ENCODE measurements at regions not wholly inside any gene's neighbourhood (a gene's known extent, or its start where the extent isn't known, plus 50 kb on each side); places are given as distances from the start of the nearest gene placed in this dataset.
"Not testable (repeated sequence)": the region's sequence is repeated elsewhere in the genome, so short reads cannot be mapped to it uniquely, and the experiment has no call there.

GRCh38 chr4:79213702-79214101 is 112.2 kb downstream of the NAA11 start:
- DNase-seq: no peak

GRCh38 chr4:79213010-79213409 is 112.9 kb downstream of the NAA11 start:
- no peak for DNase-seq

- DNase-seq: no peak
Measured at GRCh38 chr4:79212311-79212710, 113.5 kb downstream of the NAA11 start.

DNA sequence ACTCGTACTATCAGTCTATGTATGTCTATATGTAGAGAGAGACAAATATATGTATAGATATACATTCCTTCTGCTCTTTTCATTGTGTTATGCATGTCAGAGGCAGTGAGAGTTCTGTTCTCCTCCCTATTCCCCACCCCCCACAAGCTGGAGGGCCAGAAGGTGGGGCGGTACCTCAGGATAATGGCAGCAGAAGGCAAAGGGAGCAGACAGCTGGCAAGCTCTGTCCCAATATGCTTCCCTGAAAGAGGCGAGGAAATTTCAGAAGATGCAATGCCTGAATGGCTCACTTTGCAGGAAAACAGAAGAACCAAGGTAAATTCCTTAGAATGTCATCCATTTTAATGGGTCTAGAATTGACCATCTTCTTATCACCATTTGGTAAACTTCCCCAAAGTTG is 114.4 kb downstream of the NAA11 start:
- no peak for DNase-seq

GRCh38 chr4:79210636-79211049 is 115.2 kb downstream of the NAA11 start:
- DNase-seq: no peak

GRCh38 chr4:79209822-79210635 is 115.8 kb downstream of the NAA11 start:
- no peak for DNase-seq

DNA sequence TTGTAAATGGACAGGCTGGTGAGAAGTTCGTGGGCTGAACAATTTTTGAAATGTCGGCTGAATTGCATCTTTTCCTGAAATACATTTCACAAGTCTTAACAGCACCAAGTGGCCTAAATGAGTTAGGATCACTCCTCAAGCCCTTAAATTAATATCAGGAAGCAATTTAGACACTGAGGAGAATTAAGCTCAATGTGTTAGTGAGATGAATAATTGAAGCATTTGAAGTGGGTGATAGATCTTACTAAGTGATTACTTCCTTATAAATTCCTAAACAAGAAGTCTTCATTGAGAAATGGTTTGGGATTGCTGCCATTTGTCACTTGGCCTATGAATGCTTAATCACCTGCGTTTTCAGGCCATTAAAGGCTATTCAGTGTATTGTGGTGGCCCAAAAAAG is 116.8 kb downstream of the NAA11 start:
- DNase-seq: no peak

GRCh38 chr4:79207281-79207680 is 118.6 kb downstream of the NAA11 start:
- DNase-seq: no peak

- DNase-seq: no peak
Measured at GRCh38 chr4:79206660-79207059, 119.2 kb downstream of the NAA11 start.

GRCh38 chr4:79205121-79205520 is 120.7 kb downstream of the NAA11 start:
- no peak for DNase-seq

- no peak for DNase-seq
Measured at GRCh38 chr4:79201971-79202370, 123.9 kb downstream of the NAA11 start.

- no peak for DNase-seq
Measured at GRCh38 chr4:79199743-79200142, 126.1 kb downstream of the NAA11 start.

GRCh38 chr4:79198951-79199587 is 126.8 kb downstream of the NAA11 start:
- DNase-seq: no peak

GRCh38 chr4:79197275-79198009 is 128.4 kb downstream of the NAA11 start:
- no peak for DNase-seq

GRCh38 chr4:79191292-79191691 is 134.6 kb downstream of the NAA11 start:
- not testable (repeated sequence) for DNase-seq

- DNase-seq: no peak
Measured at GRCh38 chr4:79185526-79186045, 140.3 kb downstream of the NAA11 start.

DNA sequence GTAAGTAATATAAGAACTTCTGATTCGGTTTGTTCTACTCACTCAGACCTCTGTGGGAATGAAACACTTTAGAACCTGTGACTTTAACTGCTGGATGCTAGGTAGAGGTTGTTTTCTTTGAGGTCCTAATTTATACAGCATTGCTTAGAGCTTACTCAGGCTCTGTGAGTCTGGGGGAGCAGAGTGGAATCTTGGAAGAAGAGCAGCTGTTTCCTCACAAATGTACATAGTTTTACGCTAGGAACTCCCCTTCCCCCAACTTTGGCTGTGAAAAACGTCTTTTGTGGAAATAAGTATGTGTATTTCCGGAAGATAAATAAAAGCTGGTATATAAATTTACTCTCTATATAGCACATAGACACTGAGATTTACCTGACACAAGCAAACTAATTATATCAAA is 141.4 kb downstream of the NAA11 start:
- DNase-seq: no peak

GRCh38 chr4:79182209-79182608 is 143.7 kb downstream of the NAA11 start:
- DNase-seq: no peak

- DNase-seq: no peak
Measured at GRCh38 chr4:79181190-79181589, 144.7 kb downstream of the NAA11 start.

DNA sequence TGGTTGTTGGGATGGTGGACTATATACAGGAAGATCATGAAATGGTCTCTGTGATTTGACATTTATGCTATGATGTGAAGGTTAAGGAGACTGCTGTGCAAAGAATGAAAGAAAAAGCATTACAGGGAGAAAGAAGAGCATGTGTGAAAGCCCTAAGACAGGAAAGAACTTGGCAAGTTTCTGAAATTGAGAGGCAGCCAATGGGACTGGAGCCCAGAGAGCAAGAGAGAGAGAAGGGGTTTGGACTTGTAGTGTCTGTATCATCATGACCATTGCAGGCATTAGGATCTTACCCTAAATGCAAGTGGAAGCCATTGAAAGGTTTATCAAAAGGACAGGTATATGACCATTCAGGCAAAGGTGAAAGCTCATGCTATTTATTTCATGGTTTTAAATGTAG is 147.1 kb downstream of the NAA11 start:
- no peak for DNase-seq

DNA sequence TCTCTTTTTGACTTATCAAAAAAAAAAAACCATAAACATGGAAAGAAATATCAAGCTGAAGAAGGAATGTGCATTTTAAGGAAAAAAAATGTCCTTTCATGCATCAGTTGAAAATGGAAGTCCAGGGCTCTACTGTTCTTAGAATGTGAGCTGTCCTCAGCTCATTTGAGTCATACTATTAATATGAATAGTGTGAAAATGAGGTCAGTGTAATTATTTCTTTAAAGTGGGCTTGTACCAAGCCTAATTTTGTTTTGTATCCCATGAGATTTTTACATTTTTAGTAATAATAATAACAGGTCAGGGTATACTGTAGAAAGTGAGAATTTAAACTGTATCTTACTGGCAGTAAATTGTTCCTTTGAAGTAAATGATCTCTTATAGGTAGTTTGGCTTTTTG is 148.5 kb downstream of the NAA11 start:
- DNase-seq: no peak

DNA sequence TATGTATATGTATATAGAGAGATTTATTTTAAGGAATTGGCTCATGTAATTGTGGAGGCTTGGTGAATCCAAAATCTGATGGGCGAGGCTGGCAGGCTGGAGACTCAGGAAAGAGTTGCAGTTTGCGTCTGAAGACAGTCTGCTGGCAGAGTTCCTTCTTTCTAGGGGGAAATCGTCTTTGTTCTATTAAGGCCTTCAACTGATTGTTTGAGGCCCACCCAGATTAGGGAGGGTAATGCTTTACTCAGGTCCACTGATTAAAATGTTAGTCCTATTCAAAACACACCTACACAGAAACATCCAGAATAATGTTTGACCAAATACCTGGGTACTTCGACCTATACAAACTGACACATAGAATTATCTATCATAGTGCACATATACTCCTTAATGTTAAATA is 149.5 kb downstream of the NAA11 start:
- no peak for DNase-seq

DNA sequence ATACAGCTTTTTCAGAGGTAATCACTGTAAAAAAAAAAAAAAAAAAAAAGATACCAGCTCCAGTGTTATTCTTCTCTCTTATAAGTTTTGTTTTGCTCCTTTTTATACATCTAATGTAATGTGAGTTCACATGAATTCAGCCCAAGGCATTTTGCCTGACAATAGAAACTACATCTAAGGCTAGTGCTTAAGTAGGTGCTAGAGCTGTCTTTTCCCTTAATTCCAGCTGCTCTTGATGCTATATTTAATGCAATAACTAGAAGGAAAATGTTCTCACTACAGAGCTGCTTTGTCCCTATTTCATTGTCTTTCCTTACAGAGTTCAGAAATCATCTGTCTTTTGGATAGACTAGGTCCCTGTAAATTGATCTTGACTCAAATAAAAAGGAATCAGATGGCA is 150.1 kb downstream of the NAA11 start:
- no peak for DNase-seq
